Coronary artery (tissue), 2 donors: ENCODE measurements at regions not wholly inside any gene's neighbourhood (a gene's known extent, or its start where the extent isn't known, plus 50 kb on each side); places are given as distances from the start of the nearest gene placed in this dataset.

Source experiments
- DNase-seq: peaks from one replicate; pipeline ENCODE4 v3.0.0-alpha.2; 2017; ENCODE audit warnings: low spot score
- H3K27ac ChIP-seq, 2 donors: fragments of 200-600 bp; sonication (generic); one replicate each; pipeline ENCODE4 v1.5.1; 2016 to 2019
- H3K4me3 ChIP-seq: fragments of 200-600 bp; sonication (generic); 2 replicates; pipeline ENCODE4 v1.5.1; 2016; ENCODE audit warnings: mild to moderate bottlenecking, moderate library complexity
- TF ChIP-seq, protein P1 (sequence below): fragments of 200-600 bp; sonication (generic); IDR thresholded peaks from one replicate; pipeline ENCODE4 v1.5.1; 2019; ENCODE audit warnings: antibody characterized with exemption

DNA sequence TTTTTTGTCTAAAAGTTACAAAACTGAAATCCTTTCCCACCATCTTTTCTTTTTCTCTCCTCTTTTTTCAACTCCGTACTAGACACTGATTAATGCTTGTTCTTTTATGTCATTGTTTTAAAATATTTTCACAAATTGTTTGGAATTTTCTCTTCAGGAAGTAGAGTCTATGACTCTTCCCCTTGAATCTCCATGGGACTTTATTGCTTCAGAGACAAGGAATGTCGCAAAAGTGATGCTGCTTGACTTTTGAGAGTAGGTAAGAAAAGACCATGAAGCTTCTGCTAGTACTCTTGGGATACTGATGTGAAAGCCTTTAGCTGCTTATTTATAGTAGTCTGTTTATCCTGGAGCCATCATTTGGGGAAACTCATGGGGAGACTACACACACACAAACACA, 260.1 kb upstream of the SLC10A2 start:
- TF ChIP-seq, protein P1, sequence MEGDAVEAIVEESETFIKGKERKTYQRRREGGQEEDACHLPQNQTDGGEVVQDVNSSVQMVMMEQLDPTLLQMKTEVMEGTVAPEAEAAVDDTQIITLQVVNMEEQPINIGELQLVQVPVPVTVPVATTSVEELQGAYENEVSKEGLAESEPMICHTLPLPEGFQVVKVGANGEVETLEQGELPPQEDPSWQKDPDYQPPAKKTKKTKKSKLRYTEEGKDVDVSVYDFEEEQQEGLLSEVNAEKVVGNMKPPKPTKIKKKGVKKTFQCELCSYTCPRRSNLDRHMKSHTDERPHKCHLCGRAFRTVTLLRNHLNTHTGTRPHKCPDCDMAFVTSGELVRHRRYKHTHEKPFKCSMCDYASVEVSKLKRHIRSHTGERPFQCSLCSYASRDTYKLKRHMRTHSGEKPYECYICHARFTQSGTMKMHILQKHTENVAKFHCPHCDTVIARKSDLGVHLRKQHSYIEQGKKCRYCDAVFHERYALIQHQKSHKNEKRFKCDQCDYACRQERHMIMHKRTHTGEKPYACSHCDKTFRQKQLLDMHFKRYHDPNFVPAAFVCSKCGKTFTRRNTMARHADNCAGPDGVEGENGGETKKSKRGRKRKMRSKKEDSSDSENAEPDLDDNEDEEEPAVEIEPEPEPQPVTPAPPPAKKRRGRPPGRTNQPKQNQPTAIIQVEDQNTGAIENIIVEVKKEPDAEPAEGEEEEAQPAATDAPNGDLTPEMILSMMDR: no peak
- Histone ChIP-seq H3K4me3 (no peak overlapping the region), H3K27ac (no peak overlapping the region)
- no peak for DNase-seq

DNA sequence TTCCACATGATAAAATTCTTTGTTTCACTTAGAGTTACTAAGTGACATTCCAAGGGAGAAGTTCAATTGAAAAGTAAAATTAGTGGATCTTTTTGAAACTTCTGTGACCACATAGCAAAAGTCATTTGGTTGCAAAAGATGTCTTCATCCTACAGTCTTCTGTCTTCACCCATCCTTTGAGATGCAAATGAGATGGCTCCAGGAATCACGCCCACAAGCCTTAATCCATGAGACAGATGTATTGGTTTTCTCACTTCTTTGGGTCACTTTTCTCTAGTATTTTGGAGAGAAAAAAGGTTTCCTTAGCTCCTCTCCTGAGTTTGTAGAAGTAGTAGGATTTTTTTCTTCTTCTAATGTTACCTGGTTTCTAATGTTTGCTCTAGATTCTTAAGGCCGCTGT, 259.5 kb upstream of the SLC10A2 start:
- TF ChIP-seq, protein P1: no peak
- DNase-seq: no peak
- H3K27ac ChIP-seq: no peak overlapping the region

DNA sequence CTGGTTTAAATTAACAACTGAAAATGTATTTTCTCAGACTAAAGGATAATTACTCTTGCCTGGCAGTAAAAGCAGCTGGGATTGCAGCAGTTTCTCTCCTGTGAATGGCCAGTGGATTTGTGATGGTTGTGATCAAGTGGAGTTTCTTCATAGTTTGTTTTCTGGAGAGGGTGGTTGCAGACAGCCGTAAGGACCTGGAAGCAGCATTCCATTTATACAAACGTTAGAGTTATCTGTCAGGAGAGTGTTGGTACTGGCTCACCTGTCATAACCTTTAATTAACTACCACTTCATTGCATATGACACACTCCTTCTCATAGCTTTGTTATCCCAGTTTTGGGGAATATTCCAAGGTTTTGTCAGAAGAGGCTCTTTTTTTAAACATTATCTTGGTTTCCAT, 258.4 kb upstream of the SLC10A2 start:
- no peak overlapping the region for H3K4me3 ChIP-seq
- DNase-seq: no peak
- H3K27ac ChIP-seq: no peak overlapping the region
- TF ChIP-seq, protein P1: no peak

More for the DNA sequence above, 259.5 kb upstream of the SLC10A2 start:
- no peak overlapping the region for H3K4me3 ChIP-seq

DNA sequence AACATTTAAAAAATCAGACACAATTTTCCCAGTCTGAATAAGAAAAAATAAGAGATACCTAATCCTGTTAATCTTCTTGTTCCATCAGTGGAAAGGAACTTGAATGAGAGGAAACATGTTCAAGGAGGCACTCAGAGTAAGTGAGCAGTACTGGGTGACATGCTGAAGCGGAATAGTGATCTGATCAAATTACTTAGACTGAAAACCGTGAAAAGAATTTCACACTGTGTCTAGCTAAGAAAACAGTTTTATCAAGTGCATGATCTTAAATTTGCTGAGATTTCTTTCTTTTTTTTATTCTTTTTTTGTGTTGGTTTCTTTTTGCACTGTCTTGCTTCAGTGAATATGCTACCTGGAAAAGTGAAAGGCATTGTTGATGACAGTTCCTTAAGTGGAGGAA, 249.5 kb upstream of the SLC10A2 start:
- H3K4me3 ChIP-seq: no peak overlapping the region
- no peak overlapping the region for H3K27ac ChIP-seq
- no peak for DNase-seq

DNA sequence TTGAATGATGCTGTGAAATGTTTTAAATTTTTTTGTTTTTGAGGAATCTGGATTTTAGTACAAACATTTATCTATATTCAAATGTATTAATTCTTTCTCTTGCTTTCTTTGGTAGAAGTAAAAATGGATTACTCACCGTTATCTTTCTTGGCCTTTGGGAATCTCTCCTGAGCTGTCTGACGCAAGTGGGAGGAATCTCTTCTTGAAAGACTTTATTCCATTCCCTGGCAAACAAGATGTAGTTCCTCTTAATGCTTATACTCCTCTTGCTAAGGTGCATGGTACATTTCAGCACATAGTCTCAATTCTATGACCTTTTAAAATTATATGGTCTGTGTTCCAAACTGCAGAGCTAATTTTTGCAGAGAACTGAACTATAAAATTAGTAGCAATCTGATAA, 246.2 kb upstream of the SLC10A2 start:
- TF ChIP-seq, protein P1: no peak
- Histone ChIP-seq H3K4me3 (no peak overlapping the region), H3K27ac (no peak overlapping the region)
- no peak for DNase-seq

More for the DNA sequence above, 249.5 kb upstream of the SLC10A2 start:
- TF ChIP-seq, protein P1: no peak

DNA sequence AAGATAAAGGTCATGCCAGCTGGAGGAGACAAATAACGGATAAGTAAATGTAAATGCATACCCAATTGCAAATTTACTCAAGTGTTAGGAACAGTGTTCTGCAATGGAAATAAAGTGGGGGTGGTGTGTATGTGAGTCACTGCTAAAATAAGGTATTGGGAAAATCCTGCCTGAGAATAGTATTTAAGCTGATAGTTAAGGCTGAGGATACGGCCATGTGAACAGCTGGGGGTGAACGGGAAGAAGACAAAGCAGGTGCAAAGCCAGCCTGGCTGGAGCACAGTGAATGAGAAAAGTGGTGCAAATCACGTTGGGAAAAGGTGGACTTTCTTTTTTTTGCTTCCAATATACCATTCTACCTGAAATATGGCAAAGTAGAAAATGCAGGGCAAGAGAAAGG, 242.4 kb upstream of the SLC10A2 start:
- no peak overlapping the region for H3K27ac ChIP-seq
- H3K4me3 ChIP-seq: no peak overlapping the region
- DNase-seq: no peak
- TF ChIP-seq, protein P1: no peak

DNA sequence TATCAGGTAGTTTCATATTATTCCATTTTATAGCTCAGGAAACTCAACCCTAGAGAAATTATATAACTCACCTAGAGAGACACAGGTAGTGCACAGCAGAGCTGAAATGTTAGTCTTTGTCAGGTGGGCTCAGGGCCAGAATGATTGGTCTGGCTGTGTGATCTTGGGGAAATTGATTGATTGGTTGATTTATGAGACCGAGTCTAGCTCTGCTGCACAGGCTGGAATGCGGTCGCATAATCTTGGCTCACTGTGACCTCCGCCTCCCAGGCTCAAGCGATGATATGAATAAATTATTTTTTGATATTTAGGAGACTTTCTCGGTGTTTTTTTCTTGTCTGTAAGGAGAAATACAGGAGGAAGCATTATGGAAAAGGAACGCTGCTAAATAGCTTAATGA, 239.9 kb upstream of the SLC10A2 start:
- DNase-seq: no peak
- Histone ChIP-seq H3K4me3 (no peak overlapping the region), H3K27ac (no peak overlapping the region)
- TF ChIP-seq, protein P1: no peak
